DND-41 (cell line): ENCODE measurements at regions not wholly inside any gene's neighbourhood (a gene's known extent, or its start where the extent isn't known, plus 50 kb on each side); places are given as distances from the start of the nearest gene placed in this dataset.

Source experiments
- CTCF ChIP-seq: IDR thresholded peaks from 2 replicates; pipeline ENCODE4 v1.5.1; 2012; ENCODE audit warnings: borderline replicate concordance, low read length, moderate library complexity, mild to moderate bottlenecking; ENCODE audit not compliant: poor library complexity, severe bottlenecking; ENCODE audit errors: extremely low read depth
- EZH2 ChIP-seq: IDR thresholded peaks from 3 replicates; pipeline ENCODE4 v1.6.1; 2012; ENCODE audit warnings: borderline replicate concordance, low read depth, mild to moderate bottlenecking, moderate library complexity, low read length, inconsistent platforms; ENCODE audit not compliant: severe bottlenecking

GRCh38 chr1:60223158-60223557, 149.6 kb upstream of the C1orf87 start:
- TF ChIP-seq CTCF (no peak), EZH2 (no peak)
